H9 (cell line): ENCODE measurements at regions not wholly inside any gene's neighbourhood (a gene's known extent, or its start where the extent isn't known, plus 50 kb on each side); places are given as distances from the start of the nearest gene placed in this dataset.

Experiments used
- DNase-seq: peaks from one replicate; pipeline ENCODE4 v3.0.0-alpha.2; 2017
- H2AFZ ChIP-seq: one replicate; pipeline ENCODE4 v1.6.1; 2013; ENCODE audit warnings: mild to moderate bottlenecking, low read length, control low read depth, moderate library complexity
- H2AK5ac ChIP-seq: 2 replicates; pipeline ENCODE4 v1.6.1; 2013; ENCODE audit warnings: low read length, control low read depth, mixed read lengths; ENCODE audit not compliant: insufficient read length
- H2BK120ac ChIP-seq: one replicate; pipeline ENCODE4 v1.6.1; 2013; ENCODE audit warnings: low read depth, mild to moderate bottlenecking, low read length, control low read depth, inconsistent platforms; ENCODE audit not compliant: poor library complexity, severe bottlenecking
- H2BK12ac ChIP-seq: 2 replicates; pipeline ENCODE4 v1.6.1; 2013; ENCODE audit warnings: low read length, control low read depth, mixed read lengths, low read depth; ENCODE audit not compliant: insufficient read length
- H2BK15ac ChIP-seq: 2 replicates; pipeline ENCODE4 v1.6.1; 2013; ENCODE audit warnings: low read depth, low read length, control low read depth
- H2BK20ac ChIP-seq: one replicate; pipeline ENCODE4 v1.6.1; 2013; ENCODE audit warnings: low read depth, mild to moderate bottlenecking, low read length, control low read depth, inconsistent platforms; ENCODE audit not compliant: poor library complexity, severe bottlenecking
- H2BK5ac ChIP-seq: 2 replicates; pipeline ENCODE4 v1.6.1; 2013; ENCODE audit warnings: low read length, control low read depth, mixed read lengths; ENCODE audit not compliant: insufficient read length
- H3K14ac ChIP-seq: 2 replicates; pipeline ENCODE4 v1.6.1; 2013; ENCODE audit warnings: low read length, control low read depth; ENCODE audit not compliant: insufficient read depth
- H3K18ac ChIP-seq: 2 replicates; pipeline ENCODE4 v1.6.1; 2013; ENCODE audit warnings: low read depth, mild to moderate bottlenecking, mixed read lengths, low read length, control low read depth; ENCODE audit not compliant: insufficient read length
- H3K23ac ChIP-seq: 2 replicates; pipeline ENCODE4 v1.6.1; 2013; ENCODE audit warnings: low read length, control low read depth, mixed read lengths, low read depth; ENCODE audit not compliant: insufficient read length
- H3K23me2 ChIP-seq: 2 replicates; pipeline ENCODE4 v1.6.1; 2013; ENCODE audit warnings: low read depth, mild to moderate bottlenecking, mixed read lengths, low read length, control low read depth; ENCODE audit not compliant: insufficient read length, poor library complexity, severe bottlenecking
- H3K27ac ChIP-seq: 2 replicates; pipeline ENCODE4 v1.5.1; 2013; ENCODE audit warnings: low read length, control low read depth, mixed read lengths, low read depth; ENCODE audit not compliant: insufficient read length
- H3K27me3 ChIP-seq: 2 replicates; pipeline ENCODE4 v1.6.1; 2013; ENCODE audit warnings: low read length, control low read depth, inconsistent platforms; ENCODE audit not compliant: insufficient read depth
- H3K4ac ChIP-seq: 2 replicates; pipeline ENCODE4 v1.6.1; 2013; ENCODE audit warnings: low read depth, mild to moderate bottlenecking, control low read depth, inconsistent platforms, low read length, moderate library complexity
- H3K4me1 ChIP-seq: 2 replicates; pipeline ENCODE4 v1.6.1; 2013; ENCODE audit warnings: low read length, control low read depth, inconsistent platforms; ENCODE audit not compliant: insufficient read depth
- H3K4me2 ChIP-seq: 2 replicates; pipeline ENCODE4 v1.6.1; 2013; ENCODE audit warnings: low read length, control low read depth, mixed read lengths; ENCODE audit not compliant: insufficient read length, insufficient read depth
- H3K56ac ChIP-seq: 2 replicates; pipeline ENCODE4 v1.6.1; 2013; ENCODE audit warnings: low read depth, mild to moderate bottlenecking, mixed read lengths, low read length, control low read depth; ENCODE audit not compliant: insufficient read length
- H3K79me1 ChIP-seq: 2 replicates; pipeline ENCODE4 v1.6.1; 2013; ENCODE audit warnings: low read depth, mild to moderate bottlenecking, moderate library complexity, low read length, control low read depth, inconsistent platforms; ENCODE audit not compliant: insufficient read depth, poor library complexity, severe bottlenecking
- H3K79me2 ChIP-seq: 2 replicates; pipeline ENCODE4 v1.6.1; 2013; ENCODE audit warnings: low read length, control low read depth, inconsistent platforms; ENCODE audit not compliant: insufficient read depth
- H3K9ac ChIP-seq: 2 replicates; pipeline ENCODE4 v1.6.1; 2013; ENCODE audit warnings: low read length, control low read depth, mixed read lengths; ENCODE audit not compliant: insufficient read length; ENCODE audit errors: extremely low read depth
- H3K9me3 ChIP-seq: one replicate; pipeline ENCODE4 v1.6.1; 2013; ENCODE audit warnings: low read depth, low read length, inconsistent platforms; ENCODE audit not compliant: control insufficient read depth
- H3T11ph ChIP-seq: one replicate; pipeline ENCODE4 v1.6.1; 2013; ENCODE audit warnings: mild to moderate bottlenecking, low read length, control low read depth, inconsistent platforms
- H4K20me1 ChIP-seq: one replicate; pipeline ENCODE4 v1.6.1; 2013; ENCODE audit not compliant: control insufficient read depth, insufficient read length, insufficient read depth
- H4K5ac ChIP-seq: 2 replicates; pipeline ENCODE4 v1.6.1; 2013; ENCODE audit warnings: low read depth, mild to moderate bottlenecking, mixed read lengths, low read length, control low read depth; ENCODE audit not compliant: insufficient read length
- H4K8ac ChIP-seq: replicated peaks from 2 replicates; pipeline ENCODE4 v1.6.1; 2013; ENCODE audit warnings: low read length, control low read depth, mixed read lengths, low read depth; ENCODE audit not compliant: insufficient read length
- H4K91ac ChIP-seq: 2 replicates; pipeline ENCODE4 v1.6.1; 2013; ENCODE audit warnings: low read depth, mild to moderate bottlenecking, moderate library complexity, mixed read lengths, low read length, control low read depth; ENCODE audit not compliant: insufficient read length
- H3K27ac Mint-ChIP-seq, 3 experiments: 2 replicates in 2 of 3; 3 replicates in 1 of 3; pipeline ENCODE4 v1.8.0; 2020 to 2021; ENCODE audit warnings: mixed read lengths in 3 of 3, mild to moderate bottlenecking in 1 of 3, moderate library complexity in 1 of 3
- H3K27me3 Mint-ChIP-seq: 2 replicates; pipeline ENCODE4 v1.8.0; 2021; ENCODE audit warnings: low read depth, mild to moderate bottlenecking, moderate library complexity, mixed read lengths
- H3K36me3 Mint-ChIP-seq, 3 experiments: 2 replicates in 2 of 3; 3 replicates in 1 of 3; pipeline ENCODE4 v1.8.0; 2020 to 2021; ENCODE audit warnings: low read depth in 3 of 3, mixed read lengths in 3 of 3; ENCODE audit not compliant: insufficient read depth in 1 of 3
- H3K4me1 Mint-ChIP-seq, 2 experiments: 2 replicates each; pipeline ENCODE4 v1.8.0; 2020; ENCODE audit warnings: mixed read lengths in 2 of 2
- H3K4me3 Mint-ChIP-seq, 2 experiments: 2 replicates in 1 of 2; 3 replicates in 1 of 2; pipeline ENCODE4 v1.8.0; 2020 to 2021; ENCODE audit warnings: mild to moderate bottlenecking in 2 of 2, mixed read lengths in 2 of 2, moderate library complexity in 1 of 2
- H3K9me3 Mint-ChIP-seq, 2 experiments: 2 replicates in 1 of 2; 3 replicates in 1 of 2; pipeline ENCODE4 v1.8.0; 2020; ENCODE audit warnings: mild to moderate bottlenecking in 2 of 2, mixed read lengths in 2 of 2, moderate library complexity in 1 of 2
- CTCF ChIP-seq: fragments of 200-600 bp; sonication (generic); conservative IDR thresholded peaks from 3 replicates; pipeline ENCODE4 v1.8.0; 2021; ENCODE audit warnings: antibody characterized with exemption, mild to moderate bottlenecking
- WGBS: extraction: QIAGEN DNeasy Blood & Tissue Kit; methylation state at CpG from one replicate; pipeline ENCODE4 v1.1.7; 2013; ENCODE audit warnings: missing lambda C conversion rate, low lambda C conversion rate, mixed read lengths; ENCODE audit not compliant: insufficient read length; ENCODE audit errors: extremely low coverage; 5-methylcytosine and 5-hydroxymethylcytosine counted together

- no peak overlapping the region for H2AFZ ChIP-seq
- H3K56ac ChIP-seq = no peak overlapping the region
- Mint-ChIP-seq H3K27ac (no peak overlapping the region), H3K9me3 (peaks cover 0 to 5% of the 10 kb centered on the region in 2 experiments; a peak in 2 of 5 replicates), H3K36me3 (no peaks in the 10 kb centered on the region), H3K4me1 (peaks cover 15 to 19% of the 10 kb centered on the region in 2 experiments), H3K27me3 (no peaks in the 10 kb centered on the region), H3K4me3 (no peak overlapping the region)
- H3K9me3 ChIP-seq = no peaks in the 10 kb centered on the region
- H3K9ac ChIP-seq = no peak overlapping the region
- H3K18ac ChIP-seq = no peak overlapping the region
- H3K23me2 ChIP-seq = no peaks in the 10 kb centered on the region
- H4K91ac ChIP-seq = no peak overlapping the region
- no peak for TF ChIP-seq CTCF
- H2BK120ac ChIP-seq = no peak overlapping the region
- no peak overlapping the region for H2AK5ac ChIP-seq
- WGBS = no CpG with 5 or more reads among the region's 7 CpGs
- no peaks in the 10 kb centered on the region for H3K27me3 ChIP-seq
- H3K14ac ChIP-seq = no peak overlapping the region
- H4K20me1 ChIP-seq = no peaks in the 10 kb centered on the region
- H2BK20ac ChIP-seq = no peak overlapping the region
- no peaks in the 10 kb centered on the region for H3K79me2 ChIP-seq
- no peak overlapping the region for H4K8ac ChIP-seq
- no peak for DNase-seq
- H3K4me1 ChIP-seq = peaks cover 7% of the 10 kb centered on the region; the same call in 1 of the 2 replicates
- no peak overlapping the region for H3K23ac ChIP-seq
- no peak overlapping the region for H3K4me2 ChIP-seq
- H3T11ph ChIP-seq = no peak overlapping the region
- no peaks in the 10 kb centered on the region for H3K79me1 ChIP-seq
- no peak overlapping the region for H3K27ac ChIP-seq
- H2BK15ac ChIP-seq = no peak overlapping the region
- H2BK12ac ChIP-seq = no peak overlapping the region
- no peak overlapping the region for H4K5ac ChIP-seq
- no peak overlapping the region for H2BK5ac ChIP-seq
- H3K4ac ChIP-seq = no peak overlapping the region
These were observed 829.0 kb upstream of the SALL3 start for GRCh38 chr18:78150590-78150989.
